ENCODE measurements at regions not wholly inside any gene's neighbourhood (a gene's known extent, or its start where the extent isn't known, plus 50 kb on each side); places are given as distances from the start of the nearest gene placed in this dataset.

GRCh38 chr10:16001581-16001980, 141.3 kb upstream of the MINDY3 start:
- WGBS (ENCODE audit: insufficient coverage, insufficient replicate concordance, low lambda C conversion rate, missing lambda C conversion rate), result 42% methylated on average over 1 of the region's 1 CpG
- FAIRE-seq (no peak), DNase-seq (ENCODE audit: low read depth, low spot score) (no peak), ATAC-seq (no peak)
- ChIA-PET CTCF (no interaction called here), SMC1A (ENCODE audit: uncharacterized antibody, unreplicated experiment) (no interaction called here), RAD21 (ENCODE audit: unreplicated experiment) (no interaction called here), POLR2A (no interaction called here)
- H3K4me2 ChIP-seq (ENCODE audit: control insufficient read depth, insufficient read depth), result no peak overlapping the region
- no peaks in the 10 kb centered on the region for H3K27me3 ChIP-seq (replicated peaks in 1 of 2; ENCODE audit: control insufficient read depth in 2 of 2, insufficient read depth in 2 of 2, low read length in 1 of 2)
- H3K27ac ChIP-seq (ENCODE audit: control insufficient read depth, insufficient read depth), result no peak overlapping the region
- no peaks in the 10 kb centered on the region for H3K4me1 ChIP-seq (ENCODE audit: control insufficient read depth, insufficient read depth, low read length)
- H4K20me1 ChIP-seq (ENCODE audit: control insufficient read depth, insufficient read depth), result no peaks in the 10 kb centered on the region
- intact Hi-C loops (cut with micrococcal nuclease; ENCODE audit: unreplicated experiment), result no loop called here
- TF ChIP-seq RELB (IDR thresholded peaks at IDR 0.05; ENCODE audit: low read depth), result no peak
- no peak for TF ChIP-seq MXI1 (IDR thresholded peaks at IDR 0.05; ENCODE audit: low read depth, low read length)
- TF ChIP-seq, protein P1, sequence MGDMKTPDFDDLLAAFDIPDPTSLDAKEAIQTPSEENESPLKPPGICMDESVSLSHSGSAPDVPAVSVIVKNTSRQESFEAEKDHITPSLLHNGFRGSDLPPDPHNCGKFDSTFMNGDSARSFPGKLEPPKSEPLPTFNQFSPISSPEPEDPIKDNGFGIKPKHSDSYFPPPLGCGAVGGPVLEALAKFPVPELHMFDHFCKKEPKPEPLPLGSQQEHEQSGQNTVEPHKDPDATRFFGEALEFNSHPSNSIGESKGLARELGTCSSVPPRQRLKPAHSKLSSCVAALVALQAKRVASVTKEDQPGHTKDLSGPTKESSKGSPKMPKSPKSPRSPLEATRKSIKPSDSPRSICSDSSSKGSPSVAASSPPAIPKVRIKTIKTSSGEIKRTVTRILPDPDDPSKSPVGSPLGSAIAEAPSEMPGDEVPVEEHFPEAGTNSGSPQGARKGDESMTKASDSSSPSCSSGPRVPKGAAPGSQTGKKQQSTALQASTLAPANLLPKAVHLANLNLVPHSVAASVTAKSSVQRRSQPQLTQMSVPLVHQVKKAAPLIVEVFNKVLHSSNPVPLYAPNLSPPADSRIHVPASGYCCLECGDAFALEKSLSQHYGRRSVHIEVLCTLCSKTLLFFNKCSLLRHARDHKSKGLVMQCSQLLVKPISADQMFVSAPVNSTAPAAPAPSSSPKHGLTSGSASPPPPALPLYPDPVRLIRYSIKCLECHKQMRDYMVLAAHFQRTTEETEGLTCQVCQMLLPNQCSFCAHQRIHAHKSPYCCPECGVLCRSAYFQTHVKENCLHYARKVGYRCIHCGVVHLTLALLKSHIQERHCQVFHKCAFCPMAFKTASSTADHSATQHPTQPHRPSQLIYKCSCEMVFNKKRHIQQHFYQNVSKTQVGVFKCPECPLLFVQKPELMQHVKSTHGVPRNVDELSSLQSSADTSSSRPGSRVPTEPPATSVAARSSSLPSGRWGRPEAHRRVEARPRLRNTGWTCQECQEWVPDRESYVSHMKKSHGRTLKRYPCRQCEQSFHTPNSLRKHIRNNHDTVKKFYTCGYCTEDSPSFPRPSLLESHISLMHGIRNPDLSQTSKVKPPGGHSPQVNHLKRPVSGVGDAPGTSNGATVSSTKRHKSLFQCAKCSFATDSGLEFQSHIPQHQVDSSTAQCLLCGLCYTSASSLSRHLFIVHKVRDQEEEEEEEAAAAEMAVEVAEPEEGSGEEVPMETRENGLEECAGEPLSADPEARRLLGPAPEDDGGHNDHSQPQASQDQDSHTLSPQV (IDR thresholded peaks at IDR 0.05), result no peak
- TF ChIP-seq EP300 (IDR thresholded peaks at IDR 0.05; ENCODE audit: borderline replicate concordance in 1 of 2, control insufficient read depth in 1 of 2, low read depth in 2 of 2, low read length in 2 of 2), result no peak
- no peak for TF ChIP-seq SREBF1 (IDR thresholded peaks at IDR 0.05; ENCODE audit: low read length)
- TF ChIP-seq IKZF1 (conservative IDR thresholded peaks at IDR 0.05), result no peak
- TF ChIP-seq KLF5 (IDR thresholded peaks at IDR 0.05; ENCODE audit: partially characterized antibody), result no peak
- no peak for TF ChIP-seq ZBED1 (IDR thresholded peaks at IDR 0.05; ENCODE audit: borderline replicate concordance)
- TF ChIP-seq POU2F2 (IDR thresholded peaks at IDR 0.05; ENCODE audit: borderline replicate concordance, low read depth, low read length), result no peak
- TF ChIP-seq CBX3 (IDR thresholded peaks at IDR 0.05; ENCODE audit: borderline replicate concordance, low read depth), result no peak
- TF ChIP-seq ATF2 (IDR thresholded peaks at IDR 0.05; ENCODE audit: low read length), result no peak
- H3K9me3 ChIP-seq (replicated peaks; ENCODE audit: control insufficient read depth, insufficient read depth, low read length), result no peaks in the 10 kb centered on the region
- no peaks in the 10 kb centered on the region for H3K36me3 ChIP-seq (ENCODE audit: control insufficient read depth in 2 of 2, insufficient read depth in 2 of 2, low read length in 1 of 2)
- no TSS peak for BruUV-seq (replicated peaks)
- in situ Hi-C loops (cut with MboI), result no loop called here
- H3K9ac ChIP-seq (ENCODE audit: control insufficient read depth, insufficient read depth, low read length), result no peak overlapping the region
- no peak overlapping the region for H2AFZ ChIP-seq (ENCODE audit: control insufficient read depth, low read depth, low read length)
- H3K4me3 ChIP-seq, result no peak overlapping the region
- H3K79me2 ChIP-seq (ENCODE audit: control insufficient read depth, insufficient read depth, low read length), result no peaks in the 10 kb centered on the region

All from GM12878 (cell line).